GM10266 (cell line): ENCODE measurements at regions not wholly inside any gene's neighbourhood (a gene's known extent, or its start where the extent isn't known, plus 50 kb on each side); places are given as distances from the start of the nearest gene placed in this dataset.

Experiments used
- DNase-seq: peaks from one replicate; pipeline ENCODE4 v3.0.0; 2012; ENCODE audit errors: extremely low spot score
- CTCF ChIP-seq: IDR thresholded peaks from 2 replicates; pipeline ENCODE4 v1.5.1; 2012; ENCODE audit warnings: mild to moderate bottlenecking, low read depth; ENCODE audit not compliant: control insufficient read depth, insufficient read depth; ENCODE audit errors: missing control alignments

GRCh38 chr13:47330031-47330430, 433.2 kb upstream of the HTR2A start:
- no peak for DNase-seq

GRCh38 chr13:47327861-47328260, 431.0 kb upstream of the HTR2A start:
- no peak for DNase-seq

More at GRCh38 chr13:47330031-47330430, 433.2 kb upstream of the HTR2A start:
- no peak for TF ChIP-seq CTCF

GRCh38 chr13:47326061-47326460, 429.2 kb upstream of the HTR2A start:
- no peak for TF ChIP-seq CTCF
- DNase-seq, result no peak

More at GRCh38 chr13:47327861-47328260, 431.0 kb upstream of the HTR2A start:
- no peak for TF ChIP-seq CTCF

GRCh38 chr13:47317356-47317755, 420.5 kb upstream of the HTR2A start:
- no peak for TF ChIP-seq CTCF
- no peak for DNase-seq

- TF ChIP-seq CTCF, result no peak
Measured at GRCh38 chr13:47310401-47310800, 413.5 kb upstream of the HTR2A start.

GRCh38 chr13:47306991-47307390, 410.1 kb upstream of the HTR2A start:
- no peak for TF ChIP-seq CTCF

More at GRCh38 chr13:47310401-47310800, 413.5 kb upstream of the HTR2A start:
- DNase-seq, result no peak

GRCh38 chr13:47303626-47304025, 406.8 kb upstream of the HTR2A start:
- DNase-seq, result no peak
- no peak for TF ChIP-seq CTCF

More at GRCh38 chr13:47306991-47307390, 410.1 kb upstream of the HTR2A start:
- DNase-seq, result no peak

- no peak for DNase-seq
- no peak for TF ChIP-seq CTCF
Measured at GRCh38 chr13:47299304-47299703, 402.5 kb upstream of the HTR2A start.
